Body of pancreas (tissue), 4 donors: ENCODE measurements at regions not wholly inside any gene's neighbourhood (a gene's known extent, or its start where the extent isn't known, plus 50 kb on each side); places are given as distances from the start of the nearest gene placed in this dataset.

Experiments
- ATAC-seq: fragments of 150-250 bp; one replicate; pipeline ENCODE4 v1.9.1; 2016
- DNase-seq, 4 donors: peaks; one replicate each; pipeline ENCODE4 v3.0.0-alpha.2; 2019
- H3K27ac ChIP-seq, 4 donors: fragments of 200-600 bp; sonication (generic); 1 replicate in 3 of 4; 2 replicates in 1 of 4; pipeline versions ENCODE4 v1.5.1 to v1.6.1; 2016 to 2019; ENCODE audit warnings: mild to moderate bottlenecking in 1 of 4, mixed read lengths in 1 of 4, moderate library complexity in 1 of 4
- H3K27me3 ChIP-seq, 2 donors: fragments of 200-600 bp; sonication (generic); one replicate each; pipeline ENCODE4 v1.6.0; 2016; ENCODE audit warnings: mild to moderate bottlenecking in 1 of 2
- H3K36me3 ChIP-seq, 2 donors: fragments of 200-600 bp; sonication (generic); replicated peaks in 1 of 2; 2 replicates each; pipeline ENCODE4 v1.5.1; 2016; ENCODE audit warnings: low read depth in 2 of 2; ENCODE audit not compliant: insufficient read depth in 1 of 2
- H3K4me1 ChIP-seq: fragments of 200-600 bp; sonication (generic); one replicate; pipeline ENCODE4 v1.6.0; 2016
- H3K4me3 ChIP-seq, 2 donors: fragments of 200-600 bp; sonication (generic); 1 replicate in 1 of 2; 2 replicates in 1 of 2; pipeline ENCODE4 v1.5.1; 2016 to 2019
- H3K9me3 ChIP-seq, 3 donors: fragments of 200-600 bp; sonication (generic); 1 replicate in 2 of 3; 2 replicates in 1 of 3; pipeline ENCODE4 v1.5.1; 2016
- POLR2A ChIP-seq, 3 donors: fragments of 450-650 bp; IDR thresholded peaks; one replicate each; pipeline ENCODE4 v1.6.1; 2016; ENCODE audit warnings: antibody characterized with exemption in 3 of 3, mild to moderate bottlenecking in 2 of 3
- WGBS, 2 donors: methylation state at CpG; one replicate each; pipeline ENCODE4 v1.1.5; 2017; 5-methylcytosine and 5-hydroxymethylcytosine counted together
- intact Hi-C: fragments of 100-400 bp; cut with DNase I; formaldehyde crosslinking; loops from one replicate; pipeline ENCODE4 v1.15.1; 2023
- TF ChIP-seq, protein P1 (sequence below), 7 experiments: fragments of 450-650 bp in 4 of 7; fragments of 200-600 bp in 3 of 7; sonication (generic) in 3 of 7; IDR thresholded peaks; one replicate each; pipeline ENCODE4 v1.5.1; 2016 to 2019; ENCODE audit warnings: antibody characterized with exemption in 7 of 7

DNA sequence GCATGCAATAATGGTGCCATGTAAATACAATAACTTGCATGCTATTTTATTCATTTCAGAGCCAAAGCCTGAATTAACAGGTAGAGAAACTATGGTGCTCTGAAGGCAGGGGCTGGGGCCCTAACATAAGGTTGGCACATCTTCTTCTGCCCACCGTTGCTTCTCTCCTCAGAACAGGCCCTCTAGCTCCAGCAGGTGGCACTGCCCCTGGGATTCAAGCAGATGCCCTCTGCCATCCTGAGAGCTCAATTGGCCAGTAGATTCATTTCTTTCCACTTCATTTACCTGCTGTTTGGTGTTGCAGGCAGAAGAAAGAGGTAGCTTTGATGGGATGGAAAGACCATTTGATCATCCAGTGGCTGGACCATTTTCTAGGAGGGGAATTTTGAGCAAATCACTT, 130.5 kb downstream of the FOXB1 start:
- DNase-seq (no peak), ATAC-seq (no peak)
- TF ChIP-seq, protein P1, sequence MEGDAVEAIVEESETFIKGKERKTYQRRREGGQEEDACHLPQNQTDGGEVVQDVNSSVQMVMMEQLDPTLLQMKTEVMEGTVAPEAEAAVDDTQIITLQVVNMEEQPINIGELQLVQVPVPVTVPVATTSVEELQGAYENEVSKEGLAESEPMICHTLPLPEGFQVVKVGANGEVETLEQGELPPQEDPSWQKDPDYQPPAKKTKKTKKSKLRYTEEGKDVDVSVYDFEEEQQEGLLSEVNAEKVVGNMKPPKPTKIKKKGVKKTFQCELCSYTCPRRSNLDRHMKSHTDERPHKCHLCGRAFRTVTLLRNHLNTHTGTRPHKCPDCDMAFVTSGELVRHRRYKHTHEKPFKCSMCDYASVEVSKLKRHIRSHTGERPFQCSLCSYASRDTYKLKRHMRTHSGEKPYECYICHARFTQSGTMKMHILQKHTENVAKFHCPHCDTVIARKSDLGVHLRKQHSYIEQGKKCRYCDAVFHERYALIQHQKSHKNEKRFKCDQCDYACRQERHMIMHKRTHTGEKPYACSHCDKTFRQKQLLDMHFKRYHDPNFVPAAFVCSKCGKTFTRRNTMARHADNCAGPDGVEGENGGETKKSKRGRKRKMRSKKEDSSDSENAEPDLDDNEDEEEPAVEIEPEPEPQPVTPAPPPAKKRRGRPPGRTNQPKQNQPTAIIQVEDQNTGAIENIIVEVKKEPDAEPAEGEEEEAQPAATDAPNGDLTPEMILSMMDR (IDR thresholded peaks at IDR 0.05) = peak in 1 of 7 experiments; percentile 13
- TF ChIP-seq POLR2A (IDR thresholded peaks at IDR 0.05) = no peak
- no peaks in the 10 kb centered on the region for H3K27me3 ChIP-seq
- H3K9me3 ChIP-seq = no peaks in the 10 kb centered on the region
- H3K4me1 ChIP-seq = no peaks in the 10 kb centered on the region
- intact Hi-C loops = no loop called here
- no peak overlapping the region for H3K27ac ChIP-seq
- no peaks in the 10 kb centered on the region for H3K36me3 ChIP-seq
- H3K4me3 ChIP-seq = no peak overlapping the region
- WGBS, 2 donors = 28 to 50% methylated on average over 1 of the region's 1 CpG

DNA sequence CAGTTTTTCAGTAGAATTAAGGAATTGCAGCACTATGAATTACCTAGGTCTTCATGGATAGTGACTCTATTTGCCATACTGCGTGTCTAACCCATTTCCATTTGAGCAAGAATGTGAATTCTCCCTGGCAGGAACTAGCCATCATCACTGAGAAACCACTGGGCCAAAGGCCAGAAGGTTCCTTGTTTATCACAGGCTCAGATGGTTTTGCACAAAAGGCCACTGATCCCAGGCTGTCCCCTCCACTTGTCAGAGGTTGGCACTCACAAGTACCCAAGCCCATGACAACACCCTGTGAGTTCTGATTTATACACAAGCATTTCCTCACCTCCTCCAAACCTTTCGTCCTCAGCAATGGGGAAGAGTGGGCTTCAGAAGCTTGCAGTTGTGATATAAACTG, 131.8 kb downstream of the FOXB1 start:
- Histone ChIP-seq H3K4me3 (no peak overlapping the region), H3K4me1 (no peaks in the 10 kb centered on the region), H3K27me3 (no peaks in the 10 kb centered on the region), H3K9me3 (no peaks in the 10 kb centered on the region), H3K27ac (no peak overlapping the region), H3K36me3 (no peaks in the 10 kb centered on the region)
- intact Hi-C loops = no loop called here
- ATAC-seq = no peak
- 48 to 66% methylated on average over 2 of the region's 2 CpGs for WGBS, 2 donors
- no peak for DNase-seq
- TF ChIP-seq POLR2A (IDR thresholded peaks at IDR 0.05) = no peak
- TF ChIP-seq, protein P1 (IDR thresholded peaks at IDR 0.05) = no peak

DNA sequence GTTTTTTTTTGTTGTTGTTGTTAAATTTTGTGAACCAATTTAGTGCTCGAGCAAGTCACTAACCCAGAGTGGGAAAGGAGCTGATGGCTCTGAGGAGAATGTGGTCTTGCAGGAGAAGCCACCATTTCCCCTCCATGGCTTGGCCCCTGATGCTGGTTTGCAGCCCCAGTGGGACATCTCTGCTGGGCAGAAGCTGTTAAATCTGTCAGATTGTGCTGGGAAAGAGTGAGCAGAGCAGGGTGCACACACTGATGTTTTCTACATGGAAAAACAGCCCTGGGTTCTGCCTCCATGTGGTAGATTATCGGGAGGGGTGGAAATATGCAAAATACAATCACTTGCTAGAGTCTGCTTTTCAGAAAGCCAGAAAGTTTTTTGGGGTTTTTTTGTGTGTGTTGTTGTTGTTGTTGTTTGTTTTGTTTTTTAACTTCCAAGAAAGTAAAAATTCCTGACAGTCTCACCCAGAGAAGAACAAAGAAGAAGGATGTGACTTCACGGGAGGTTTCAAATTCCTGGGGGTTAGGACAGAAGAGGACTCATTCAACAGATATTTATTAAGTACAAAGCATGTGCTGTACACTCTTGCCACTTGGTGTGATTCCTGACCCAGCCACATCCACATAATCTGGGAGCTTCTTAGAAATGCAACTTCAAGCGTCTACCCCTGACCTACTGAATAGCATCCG, 133.7 kb downstream of the FOXB1 start:
- intact Hi-C loops = no loop called here
- H3K27me3 ChIP-seq = no peaks in the 10 kb centered on the region
- no peak overlapping the region for H3K4me3 ChIP-seq
- WGBS, 2 donors = 49% methylated on average over 5 of the region's 5 CpGs
- no peak for ATAC-seq
- H3K4me1 ChIP-seq = no peaks in the 10 kb centered on the region
- no peaks in the 10 kb centered on the region for H3K36me3 ChIP-seq
- no peak overlapping the region for H3K27ac ChIP-seq
- H3K9me3 ChIP-seq = no peaks in the 10 kb centered on the region
- TF ChIP-seq POLR2A (IDR thresholded peaks at IDR 0.05) = no peak
- TF ChIP-seq, protein P1 (IDR thresholded peaks at IDR 0.05) = no peak
- no peak for DNase-seq

DNA sequence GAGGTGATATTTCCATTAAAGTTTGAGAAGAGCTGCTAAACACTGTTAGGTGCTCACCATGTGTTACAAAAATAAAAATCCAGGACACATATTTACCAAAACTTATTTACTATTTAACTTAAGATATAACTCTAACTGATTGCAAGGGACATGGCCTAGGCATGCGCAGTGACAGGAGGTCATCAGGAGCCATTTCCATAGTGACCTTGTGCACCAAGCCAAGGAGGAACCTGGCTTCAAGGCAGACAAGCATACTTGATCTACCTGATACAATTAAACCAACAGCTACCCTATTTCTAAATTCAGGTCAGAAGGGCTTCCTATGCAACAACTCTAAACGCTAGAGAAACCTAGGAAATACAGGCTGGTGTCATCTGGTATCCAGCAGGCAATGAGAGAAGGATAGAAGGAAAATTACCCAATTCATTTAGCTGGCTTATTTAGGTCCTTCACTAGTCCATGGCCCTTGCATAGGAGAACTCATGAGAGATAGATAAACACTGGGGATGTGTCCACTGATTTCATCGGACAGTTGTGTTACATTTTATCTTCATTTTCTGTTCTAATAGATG, 134.4 kb downstream of the FOXB1 start:
- Histone ChIP-seq H3K4me3 (no peak overlapping the region), H3K9me3 (no peaks in the 10 kb centered on the region), H3K36me3 (no peaks in the 10 kb centered on the region), H3K27me3 (no peaks in the 10 kb centered on the region), H3K4me1 (no peaks in the 10 kb centered on the region), H3K27ac (no peak overlapping the region)
- ATAC-seq = no peak
- intact Hi-C loops = no loop called here
- 72% methylated on average over 3 of the region's 3 CpGs for WGBS, 2 donors
- no peak for DNase-seq
- TF ChIP-seq, protein P1 (IDR thresholded peaks at IDR 0.05) = no peak
- no peak for TF ChIP-seq POLR2A (IDR thresholded peaks at IDR 0.05)

DNA sequence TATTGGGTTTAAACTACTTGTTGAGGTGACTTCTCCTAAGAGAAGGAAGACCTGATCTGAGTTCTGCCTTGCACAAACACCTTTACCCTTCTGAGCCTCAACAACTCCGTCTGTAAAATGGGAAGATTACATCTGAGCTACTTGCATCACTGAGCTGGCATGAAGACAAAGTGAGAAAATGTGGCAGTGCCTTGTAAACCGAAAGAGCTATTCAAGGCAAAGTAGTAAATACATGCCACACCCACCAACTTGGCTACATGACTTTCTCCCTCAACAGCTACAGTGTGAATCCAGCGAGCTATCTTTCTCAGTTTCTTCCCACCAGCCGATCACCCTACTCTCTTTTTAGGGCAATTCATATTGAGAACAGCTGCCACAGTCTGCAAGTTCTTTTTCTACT, 148.3 kb downstream of the FOXB1 start:
- ATAC-seq = no peak
- no peaks in the 10 kb centered on the region for H3K9me3 ChIP-seq
- H3K4me3 ChIP-seq = no peak overlapping the region
- no peak for TF ChIP-seq POLR2A (IDR thresholded peaks at IDR 0.05)
- TF ChIP-seq, protein P1 (IDR thresholded peaks at IDR 0.05) = no peak
- H3K36me3 ChIP-seq = no peaks in the 10 kb centered on the region
- no peaks in the 10 kb centered on the region for H3K4me1 ChIP-seq
- intact Hi-C loops = no loop called here
- no peak for DNase-seq
- H3K27ac ChIP-seq = no peak overlapping the region
- 67 to 74% methylated on average over 4 of the region's 4 CpGs for WGBS, 2 donors
- no peaks in the 10 kb centered on the region for H3K27me3 ChIP-seq
